IPS-18a (cell line): ENCODE measurements at regions not wholly inside any gene's neighbourhood (a gene's known extent, or its start where the extent isn't known, plus 50 kb on each side); places are given as distances from the start of the nearest gene placed in this dataset.
"Not testable (repeated sequence)": the region's sequence is repeated elsewhere in the genome, so short reads cannot be mapped to it uniquely, and the experiment has no call there.

Source experiments
- H3K27ac ChIP-seq: one replicate; pipeline ENCODE4 v1.5.1; 2013; ENCODE audit warnings: low read length
- H3K27me3 ChIP-seq: one replicate; pipeline ENCODE4 v1.6.1; 2013; ENCODE audit warnings: mild to moderate bottlenecking, low read length; ENCODE audit not compliant: control insufficient read depth, insufficient read depth
- H3K36me3 ChIP-seq: one replicate; pipeline ENCODE4 v1.6.1; 2013; ENCODE audit warnings: low read depth, low read length; ENCODE audit not compliant: control insufficient read depth
- H3K4me1 ChIP-seq: one replicate; pipeline ENCODE4 v1.6.1; 2013; ENCODE audit warnings: low read depth, low read length; ENCODE audit not compliant: control insufficient read depth
- H3K4me3 ChIP-seq: one replicate; pipeline ENCODE4 v1.5.1; 2013; ENCODE audit warnings: low read length
- H3K9ac ChIP-seq: one replicate; pipeline ENCODE4 v1.6.1; 2013; ENCODE audit warnings: mild to moderate bottlenecking, low read length, moderate library complexity
- H3K9me3 ChIP-seq: one replicate; pipeline ENCODE4 v1.6.1; 2013; ENCODE audit warnings: low read depth, low read length; ENCODE audit not compliant: control insufficient read depth

- H3K9me3 ChIP-seq: no peaks in the 10 kb centered on the region
- H3K4me3 ChIP-seq: no peak overlapping the region
- no peaks in the 10 kb centered on the region for H3K27me3 ChIP-seq
- no peaks in the 10 kb centered on the region for H3K36me3 ChIP-seq
- H3K27ac ChIP-seq: no peak overlapping the region
- no peak overlapping the region for H3K9ac ChIP-seq
- no peaks in the 10 kb centered on the region for H3K4me1 ChIP-seq
Observed at GRCh38 chr1:182257369-182258063, 134.1 kb downstream of the GLUL start.

- Histone ChIP-seq H3K9me3 (no peaks in the 10 kb centered on the region), H3K27me3 (no peaks in the 10 kb centered on the region), H3K36me3 (no peaks in the 10 kb centered on the region), H3K4me3 (no peak overlapping the region), H3K9ac (no peak overlapping the region), H3K4me1 (no peaks in the 10 kb centered on the region), H3K27ac (no peak overlapping the region)
Observed at GRCh38 chr1:182256931-182257330, 134.7 kb downstream of the GLUL start.

- H3K4me3 ChIP-seq: no peak overlapping the region
- no peak overlapping the region for H3K9ac ChIP-seq
- H3K36me3 ChIP-seq: no peaks in the 10 kb centered on the region
- no peaks in the 10 kb centered on the region for H3K4me1 ChIP-seq
- no peak overlapping the region for H3K27ac ChIP-seq
- no peaks in the 10 kb centered on the region for H3K27me3 ChIP-seq
- H3K9me3 ChIP-seq: no peaks in the 10 kb centered on the region
Observed at GRCh38 chr1:182255494-182255893, 136.1 kb downstream of the GLUL start.

GRCh38 chr1:182253319-182253860 lies 138.2 kb downstream of the GLUL start:
- H3K9ac ChIP-seq: no peak overlapping the region
- no peak overlapping the region for H3K4me3 ChIP-seq
- no peaks in the 10 kb centered on the region for H3K27me3 ChIP-seq

GRCh38 chr1:182251561-182251960 lies 140.0 kb downstream of the GLUL start:
- H3K4me3 ChIP-seq: no peak overlapping the region
- H3K4me1 ChIP-seq: no peaks in the 10 kb centered on the region
- no peak overlapping the region for H3K27ac ChIP-seq
- H3K9me3 ChIP-seq: no peaks in the 10 kb centered on the region
- no peak overlapping the region for H3K9ac ChIP-seq
- no peaks in the 10 kb centered on the region for H3K36me3 ChIP-seq
- no peaks in the 10 kb centered on the region for H3K27me3 ChIP-seq

More at GRCh38 chr1:182253319-182253860, 138.2 kb downstream of the GLUL start:
- Histone ChIP-seq H3K4me1 (no peaks in the 10 kb centered on the region), H3K27ac (no peak overlapping the region), H3K9me3 (no peaks in the 10 kb centered on the region), H3K36me3 (no peaks in the 10 kb centered on the region)

GRCh38 chr1:182249201-182249676 lies 142.4 kb downstream of the GLUL start:
- Histone ChIP-seq H3K36me3 (no peaks in the 10 kb centered on the region), H3K4me1 (no peaks in the 10 kb centered on the region), H3K27ac (no peak overlapping the region), H3K4me3 (no peak overlapping the region), H3K9ac (no peak overlapping the region), H3K9me3 (no peaks in the 10 kb centered on the region), H3K27me3 (no peaks in the 10 kb centered on the region)

- Histone ChIP-seq H3K27ac (no peak overlapping the region), H3K36me3 (no peaks in the 10 kb centered on the region), H3K4me1 (no peaks in the 10 kb centered on the region), H3K4me3 (no peak overlapping the region), H3K9ac (no peak overlapping the region), H3K27me3 (no peaks in the 10 kb centered on the region), H3K9me3 (no peaks in the 10 kb centered on the region)
Observed at GRCh38 chr1:182248721-182249120, 142.9 kb downstream of the GLUL start.

- H3K36me3 ChIP-seq, H3K4me1 ChIP-seq: not testable (repeated sequence)
Observed at GRCh38 chr1:182247813-182248212, 143.8 kb downstream of the GLUL start.

GRCh38 chr1:182246783-182247182 lies 144.8 kb downstream of the GLUL start:
- H3K4me3 ChIP-seq: no peak overlapping the region

More at GRCh38 chr1:182247813-182248212, 143.8 kb downstream of the GLUL start:
- H3K4me3 ChIP-seq, H3K27me3 ChIP-seq, H3K27ac ChIP-seq, H3K9me3 ChIP-seq, H3K9ac ChIP-seq: not testable (repeated sequence)

GRCh38 chr1:182245040-182245439 lies 146.6 kb downstream of the GLUL start:
- no peak overlapping the region for H3K9ac ChIP-seq
- no peaks in the 10 kb centered on the region for H3K36me3 ChIP-seq
- no peaks in the 10 kb centered on the region for H3K27me3 ChIP-seq
- no peak overlapping the region for H3K4me3 ChIP-seq
- no peaks in the 10 kb centered on the region for H3K9me3 ChIP-seq
- no peaks in the 10 kb centered on the region for H3K4me1 ChIP-seq
- no peak overlapping the region for H3K27ac ChIP-seq

More at GRCh38 chr1:182246783-182247182, 144.8 kb downstream of the GLUL start:
- Histone ChIP-seq H3K9ac (no peak overlapping the region), H3K36me3 (no peaks in the 10 kb centered on the region), H3K9me3 (no peaks in the 10 kb centered on the region), H3K4me1 (no peaks in the 10 kb centered on the region), H3K27me3 (no peaks in the 10 kb centered on the region), H3K27ac (no peak overlapping the region)

GRCh38 chr1:182244451-182244850 lies 147.1 kb downstream of the GLUL start:
- Histone ChIP-seq H3K27ac (no peak overlapping the region), H3K9ac (no peak overlapping the region), H3K9me3 (no peaks in the 10 kb centered on the region), H3K4me1 (no peaks in the 10 kb centered on the region), H3K36me3 (no peaks in the 10 kb centered on the region), H3K4me3 (no peak overlapping the region), H3K27me3 (no peaks in the 10 kb centered on the region)

- no peaks in the 10 kb centered on the region for H3K9me3 ChIP-seq
- no peak overlapping the region for H3K27ac ChIP-seq
- H3K4me1 ChIP-seq: no peaks in the 10 kb centered on the region
- no peaks in the 10 kb centered on the region for H3K36me3 ChIP-seq
- no peaks in the 10 kb centered on the region for H3K27me3 ChIP-seq
- no peak overlapping the region for H3K9ac ChIP-seq
- no peak overlapping the region for H3K4me3 ChIP-seq
Observed at GRCh38 chr1:182242641-182243040, 148.9 kb downstream of the GLUL start.
